GM18505 (cell line): ENCODE measurements at regions not wholly inside any gene's neighbourhood (a gene's known extent, or its start where the extent isn't known, plus 50 kb on each side); places are given as distances from the start of the nearest gene placed in this dataset.
"Not testable (repeated sequence)": the region's sequence is repeated elsewhere in the genome, so short reads cannot be mapped to it uniquely, and the experiment has no call there.

Experiments used
- ATAC-seq: cut with Tn5 transposase; IDR thresholded peaks from one replicate; pipeline ENCODE4 v1.9.1; 2021; ENCODE audit not compliant: unreplicated experiment
- POLR2A ChIP-seq: IDR thresholded peaks from 4 replicates; pipeline ENCODE4 v1.6.1; 2011; ENCODE audit warnings: borderline replicate concordance; ENCODE audit not compliant: insufficient read depth, insufficient read length; ENCODE audit errors: extremely low read depth

GRCh38 chr6:93896081-93896480 is 476.7 kb upstream of the EPHA7 start:
- no peak for TF ChIP-seq POLR2A
- no peak for ATAC-seq

DNA sequence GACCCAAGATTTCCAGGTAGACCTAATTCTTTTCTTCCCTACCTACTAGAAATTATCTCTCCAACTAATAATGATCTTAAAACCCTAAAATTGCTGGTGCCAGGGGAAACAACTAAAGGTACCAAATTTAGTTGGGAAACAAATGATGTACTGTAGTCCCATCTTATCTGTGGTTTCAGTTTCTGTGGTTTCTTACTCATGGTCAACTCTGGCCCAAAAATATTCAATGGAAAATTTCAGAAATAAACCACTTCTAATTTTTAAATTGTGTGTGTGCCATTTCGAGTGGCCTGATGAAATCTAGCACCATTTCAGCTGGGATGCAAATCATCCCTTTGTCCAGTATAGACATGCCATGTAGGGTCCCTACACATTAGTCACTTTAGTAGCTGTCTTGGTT is 475.2 kb upstream of the EPHA7 start:
- no peak for TF ChIP-seq POLR2A
- no peak for ATAC-seq

GRCh38 chr6:93889713-93890112 is 470.4 kb upstream of the EPHA7 start:
- no peak for ATAC-seq
- no peak for TF ChIP-seq POLR2A

GRCh38 chr6:93886416-93886815 is 467.1 kb upstream of the EPHA7 start:
- no peak for TF ChIP-seq POLR2A
- ATAC-seq, result no peak

DNA sequence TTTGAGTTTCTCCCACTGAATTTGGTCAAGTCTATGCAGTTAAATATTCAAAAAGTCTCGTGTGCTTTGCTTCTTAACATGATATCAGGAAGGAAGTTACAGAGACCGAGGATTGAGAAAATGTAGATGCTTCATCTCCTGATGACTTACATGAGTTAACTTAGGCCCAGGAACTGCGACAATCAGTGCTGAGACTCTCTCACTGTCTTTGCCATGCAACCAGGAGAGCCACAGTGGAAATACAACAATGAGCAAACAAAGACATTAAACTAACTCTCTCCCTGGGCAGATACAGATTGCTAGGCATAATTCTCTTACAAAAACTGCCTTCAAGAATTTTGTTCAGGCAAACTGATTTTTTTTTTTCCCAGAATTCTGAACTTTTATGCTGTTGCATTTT is 440.6 kb upstream of the EPHA7 start:
- no peak for ATAC-seq
- no peak for TF ChIP-seq POLR2A

DNA sequence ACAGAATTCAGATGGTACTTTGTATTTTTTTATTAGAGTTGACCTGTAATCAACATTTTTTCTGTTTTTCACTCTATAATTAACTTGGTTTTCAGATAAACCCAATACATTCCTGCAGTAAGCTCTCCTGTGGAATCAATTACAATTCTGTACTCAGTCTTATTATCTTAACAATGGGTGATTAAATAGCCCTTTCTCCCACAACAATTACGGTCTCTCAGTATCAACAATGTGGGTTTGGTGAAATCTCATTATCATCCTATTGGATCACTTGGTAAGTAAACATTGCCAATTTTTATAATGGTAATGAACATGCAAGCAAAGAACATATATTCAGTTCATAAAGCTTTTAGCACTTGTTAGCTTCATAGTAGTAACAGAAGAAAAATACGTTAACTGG is 438.9 kb upstream of the EPHA7 start:
- ATAC-seq, result no peak
- no peak for TF ChIP-seq POLR2A

DNA sequence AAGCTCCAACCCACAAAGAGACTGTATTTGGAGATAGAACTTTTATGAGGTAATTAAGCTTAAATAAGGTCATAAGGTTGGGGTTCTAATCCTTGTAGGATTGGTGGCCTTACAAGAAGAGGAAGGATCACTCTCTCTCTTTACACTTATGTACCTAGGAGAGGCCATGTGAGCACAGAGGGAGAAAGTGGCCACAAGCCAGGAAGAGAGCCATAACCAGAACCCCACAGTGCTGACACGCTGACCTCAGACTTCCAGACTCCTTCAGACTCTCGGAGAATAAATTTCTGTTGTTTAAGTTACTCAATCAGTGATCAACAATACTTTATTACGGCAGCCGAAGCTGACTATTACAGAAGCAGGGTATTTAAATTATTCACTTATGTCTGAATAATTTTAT is 430.5 kb upstream of the EPHA7 start:
- TF ChIP-seq POLR2A, result no peak
- ATAC-seq, result no peak

DNA sequence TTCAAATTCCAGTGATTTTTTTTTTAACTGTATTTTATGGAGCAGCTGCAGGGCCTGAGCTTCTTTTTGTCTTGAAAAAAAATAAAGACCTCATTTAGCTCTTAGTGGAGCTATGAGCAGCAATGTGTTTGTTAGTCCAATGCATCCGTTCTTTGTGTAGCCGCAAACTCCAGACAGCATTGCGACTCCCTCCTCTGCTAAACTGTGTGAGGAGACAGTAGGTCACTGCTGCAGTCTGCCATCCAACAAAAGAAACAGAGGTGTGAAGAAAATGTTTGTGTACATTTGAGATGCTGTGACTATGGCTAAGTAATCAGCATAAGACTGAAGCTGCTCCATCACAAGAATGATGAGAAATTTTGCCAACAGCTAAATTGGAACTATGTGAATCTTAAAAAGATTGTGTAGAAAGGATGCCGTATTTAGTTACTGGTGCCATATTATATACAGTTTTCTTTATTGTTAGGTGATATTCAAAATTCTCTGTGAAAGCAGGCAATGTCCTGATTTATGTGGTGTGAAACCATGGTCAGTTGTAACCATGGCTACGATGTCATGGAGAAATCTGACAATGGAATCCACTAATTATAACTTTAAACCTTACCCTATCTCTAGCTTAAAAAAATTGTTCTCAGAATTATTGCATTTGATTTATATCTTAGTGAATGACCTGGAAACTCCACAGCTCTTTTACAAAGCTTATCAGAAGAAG is 428.8 kb upstream of the EPHA7 start:
- no peak for ATAC-seq
- TF ChIP-seq POLR2A, result no peak

DNA sequence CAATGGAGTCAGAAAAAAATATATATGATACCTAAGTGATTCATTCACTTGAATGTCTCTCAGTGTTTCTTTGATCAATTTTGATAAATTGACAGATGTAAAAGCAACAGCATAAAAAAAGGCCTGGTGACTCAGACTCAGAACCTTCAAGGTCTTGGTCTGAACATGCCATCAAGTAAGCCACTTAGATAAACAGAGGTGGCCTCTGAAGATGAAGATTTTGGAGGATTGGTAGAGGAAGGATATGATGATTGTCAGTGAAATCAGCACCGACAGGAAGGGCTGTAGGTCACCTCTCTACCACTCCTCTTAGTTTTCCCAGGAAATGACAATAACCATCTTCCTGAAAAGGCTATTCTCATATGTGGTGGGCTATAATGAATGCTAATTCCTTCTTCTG is 422.8 kb upstream of the EPHA7 start:
- TF ChIP-seq POLR2A, result no peak
- no peak for ATAC-seq

DNA sequence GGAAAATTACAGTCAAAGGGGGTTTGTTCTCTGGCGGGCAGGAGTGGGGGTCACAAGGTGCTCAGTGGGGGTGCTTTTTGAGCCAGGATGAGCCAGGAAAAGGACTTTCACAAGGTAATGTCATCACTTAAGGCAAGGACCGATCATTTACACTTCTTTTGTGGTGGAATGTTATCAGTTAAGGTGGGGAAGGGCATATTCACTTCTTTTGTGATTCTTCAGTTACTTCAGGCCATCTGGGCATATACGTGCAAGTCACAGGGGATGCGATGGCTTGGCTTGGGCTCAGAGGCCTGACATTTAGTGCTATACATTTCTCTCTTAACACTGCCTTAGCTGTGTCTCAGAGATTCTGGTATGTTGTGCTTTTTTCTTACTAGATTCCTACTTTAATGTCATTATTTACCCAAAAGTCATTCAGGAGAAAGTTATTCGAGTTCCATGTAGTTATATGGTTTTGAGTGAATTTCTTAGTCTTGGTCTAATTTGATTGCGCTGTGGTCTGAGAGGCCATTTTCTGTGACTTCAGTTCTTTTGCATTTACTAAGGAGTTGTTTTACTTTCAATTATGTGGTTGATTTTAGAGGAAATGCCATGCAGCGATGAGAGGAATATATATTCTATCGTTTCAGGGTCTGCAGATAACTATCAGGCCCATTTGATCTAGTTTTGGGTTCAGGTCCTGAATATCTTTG is 416.2 kb upstream of the EPHA7 start:
- ATAC-seq, result not testable (repeated sequence)

DNA sequence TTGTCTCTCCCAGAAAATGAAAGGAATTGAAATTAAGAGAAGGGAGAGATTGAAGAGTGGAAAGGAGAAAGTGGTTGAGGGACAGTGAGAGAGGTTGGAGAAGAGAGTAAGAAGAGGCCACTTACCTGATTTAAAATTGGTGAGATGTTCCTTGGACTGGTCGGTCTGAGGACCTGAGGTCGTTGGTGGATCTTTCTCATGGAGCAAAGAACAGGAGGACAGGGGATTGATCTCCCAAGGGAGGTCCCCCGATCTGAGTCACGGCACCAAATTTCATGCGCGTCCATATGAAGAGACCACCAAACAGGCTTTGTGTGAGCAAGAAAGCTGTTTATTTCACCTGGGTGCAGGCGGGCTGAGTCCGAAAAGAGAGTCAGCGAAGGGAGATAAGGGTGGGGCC is 415.7 kb upstream of the EPHA7 start:
- not testable (repeated sequence) for ATAC-seq

- not testable (repeated sequence) for ATAC-seq
These were observed 414.0 kb upstream of the EPHA7 start for GRCh38 chr6:93833326-93833725.

GRCh38 chr6:93829757-93830156 is 410.4 kb upstream of the EPHA7 start:
- ATAC-seq, result not testable (repeated sequence)

- no peak for ATAC-seq
- TF ChIP-seq POLR2A, result no peak
These were observed 409.6 kb upstream of the EPHA7 start for GRCh38 chr6:93829009-93829408.

DNA sequence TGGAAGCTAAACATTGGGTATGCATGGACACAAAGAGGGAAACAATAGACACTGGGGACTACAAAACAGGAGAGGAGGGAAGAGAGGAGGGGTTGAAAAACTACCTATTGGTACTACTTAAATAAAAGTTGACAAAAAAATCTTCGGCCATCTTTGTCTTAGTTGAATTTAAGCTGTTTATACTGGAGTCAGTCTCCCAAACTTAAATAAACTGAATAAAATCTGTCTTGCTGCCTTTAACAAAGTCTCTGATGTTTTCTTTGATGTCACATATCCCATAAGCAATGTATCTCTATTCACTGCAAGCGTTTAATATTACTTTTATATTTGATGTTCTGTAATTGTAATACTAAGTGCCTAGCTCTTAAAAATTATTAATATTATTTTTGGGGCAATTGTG is 409.2 kb upstream of the EPHA7 start:
- no peak for ATAC-seq
- no peak for TF ChIP-seq POLR2A

DNA sequence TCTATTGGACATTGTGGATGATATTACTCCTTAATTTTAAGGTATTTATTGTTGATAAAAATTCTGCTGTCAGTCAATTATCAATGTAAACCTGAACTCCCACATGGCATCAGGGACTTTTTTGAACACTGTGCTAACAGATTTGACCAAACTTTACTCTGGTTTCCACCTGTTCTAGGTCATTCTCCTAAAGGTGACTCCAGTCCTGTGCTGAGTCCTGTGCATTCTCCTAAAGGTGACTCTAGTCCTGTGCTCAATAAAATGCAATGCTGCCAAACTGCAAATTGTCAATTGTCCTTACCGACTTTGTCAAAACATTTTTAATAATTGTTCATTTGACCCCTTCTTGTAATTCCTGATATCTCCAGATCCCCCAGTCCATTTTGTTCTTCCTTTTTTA is 408.4 kb upstream of the EPHA7 start:
- TF ChIP-seq POLR2A, result no peak
- ATAC-seq, result no peak

DNA sequence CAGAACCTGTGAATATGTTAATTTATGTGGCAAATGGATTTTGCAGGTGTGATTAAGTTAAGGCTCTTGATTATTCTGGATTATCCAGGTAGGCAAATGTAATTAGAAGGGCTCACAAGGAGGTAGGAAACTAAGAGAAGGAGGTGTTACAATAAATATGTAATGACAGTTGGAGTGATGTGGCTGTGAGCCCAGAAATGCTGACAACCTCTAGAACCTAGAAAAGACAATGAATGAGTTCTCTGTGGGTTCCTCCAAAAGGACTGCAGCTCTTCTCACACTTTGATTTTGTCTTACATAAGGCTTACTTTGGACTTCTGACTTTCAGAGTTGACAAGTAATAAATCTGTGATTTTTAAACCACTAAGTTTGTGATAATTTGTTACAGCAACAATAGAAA is 406.6 kb upstream of the EPHA7 start:
- TF ChIP-seq POLR2A, result no peak
- ATAC-seq, result no peak
